ENCODE measurements at regions not wholly inside any gene's neighbourhood (a gene's known extent, or its start where the extent isn't known, plus 50 kb on each side); places are given as distances from the start of the nearest gene placed in this dataset.

DNA sequence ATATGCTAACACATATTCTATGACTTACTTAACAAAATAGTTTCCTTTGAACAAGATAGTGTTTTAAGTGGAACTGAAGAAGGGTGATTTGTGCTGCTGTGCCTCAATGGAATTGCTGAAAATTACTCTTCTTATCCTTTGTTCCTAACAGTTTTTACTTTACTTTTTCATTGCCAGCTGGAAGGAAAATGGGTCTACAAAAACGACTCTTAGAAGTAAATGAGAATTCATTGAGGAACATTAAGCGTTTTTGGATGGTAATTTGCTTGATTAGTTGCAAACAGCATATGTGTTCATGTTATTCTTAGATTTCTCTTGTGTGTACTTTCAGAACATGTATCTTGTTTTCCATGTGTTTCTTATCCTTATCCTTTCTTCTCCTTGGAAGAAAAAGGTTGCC lies 170.4 kb upstream of the VEGFC start:
- TF ChIP-seq, protein P1, sequence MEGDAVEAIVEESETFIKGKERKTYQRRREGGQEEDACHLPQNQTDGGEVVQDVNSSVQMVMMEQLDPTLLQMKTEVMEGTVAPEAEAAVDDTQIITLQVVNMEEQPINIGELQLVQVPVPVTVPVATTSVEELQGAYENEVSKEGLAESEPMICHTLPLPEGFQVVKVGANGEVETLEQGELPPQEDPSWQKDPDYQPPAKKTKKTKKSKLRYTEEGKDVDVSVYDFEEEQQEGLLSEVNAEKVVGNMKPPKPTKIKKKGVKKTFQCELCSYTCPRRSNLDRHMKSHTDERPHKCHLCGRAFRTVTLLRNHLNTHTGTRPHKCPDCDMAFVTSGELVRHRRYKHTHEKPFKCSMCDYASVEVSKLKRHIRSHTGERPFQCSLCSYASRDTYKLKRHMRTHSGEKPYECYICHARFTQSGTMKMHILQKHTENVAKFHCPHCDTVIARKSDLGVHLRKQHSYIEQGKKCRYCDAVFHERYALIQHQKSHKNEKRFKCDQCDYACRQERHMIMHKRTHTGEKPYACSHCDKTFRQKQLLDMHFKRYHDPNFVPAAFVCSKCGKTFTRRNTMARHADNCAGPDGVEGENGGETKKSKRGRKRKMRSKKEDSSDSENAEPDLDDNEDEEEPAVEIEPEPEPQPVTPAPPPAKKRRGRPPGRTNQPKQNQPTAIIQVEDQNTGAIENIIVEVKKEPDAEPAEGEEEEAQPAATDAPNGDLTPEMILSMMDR (IDR thresholded peaks at IDR 0.05), result no peak
- TF ChIP-seq POLR2A (IDR thresholded peaks at IDR 0.05) (no peak), EP300 (IDR thresholded peaks at IDR 0.05) (no peak), POLR2AphosphoS5 (IDR thresholded peaks at IDR 0.05) (no peak)
